ENCODE measurements at regions not wholly inside any gene's neighbourhood (a gene's known extent, or its start where the extent isn't known, plus 50 kb on each side); places are given as distances from the start of the nearest gene placed in this dataset.

DNA sequence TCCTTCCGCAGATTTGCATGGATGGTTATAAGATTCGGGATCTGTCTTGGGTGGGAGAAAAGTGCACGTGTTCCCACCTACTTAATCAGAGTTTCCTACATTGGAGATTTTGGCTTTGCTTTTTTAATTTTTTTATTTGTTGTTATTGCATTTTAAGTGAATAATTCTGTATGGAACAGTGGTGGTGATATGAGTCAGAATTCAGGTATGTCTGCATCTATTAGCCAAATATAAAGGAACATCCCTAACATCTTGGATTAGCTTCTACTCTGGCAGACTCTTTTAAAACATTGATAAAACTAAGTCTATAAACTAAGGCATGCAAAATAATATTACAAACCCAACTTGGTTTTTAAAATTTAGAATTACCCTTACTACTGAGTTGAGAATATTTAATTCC lies 659.8 kb upstream of the EPHA5 start:
- TF ChIP-seq POLR2A (IDR thresholded peaks at IDR 0.05; ENCODE audit: low read depth, low read length) (no peak), EZH2 (IDR thresholded peaks at IDR 0.05; ENCODE audit: borderline replicate concordance, low read depth, low read length, severe bottlenecking) (no peak), MYC (IDR thresholded peaks at IDR 0.05; ENCODE audit: low read depth, low read length) (no peak)
- TF ChIP-seq, protein P1, sequence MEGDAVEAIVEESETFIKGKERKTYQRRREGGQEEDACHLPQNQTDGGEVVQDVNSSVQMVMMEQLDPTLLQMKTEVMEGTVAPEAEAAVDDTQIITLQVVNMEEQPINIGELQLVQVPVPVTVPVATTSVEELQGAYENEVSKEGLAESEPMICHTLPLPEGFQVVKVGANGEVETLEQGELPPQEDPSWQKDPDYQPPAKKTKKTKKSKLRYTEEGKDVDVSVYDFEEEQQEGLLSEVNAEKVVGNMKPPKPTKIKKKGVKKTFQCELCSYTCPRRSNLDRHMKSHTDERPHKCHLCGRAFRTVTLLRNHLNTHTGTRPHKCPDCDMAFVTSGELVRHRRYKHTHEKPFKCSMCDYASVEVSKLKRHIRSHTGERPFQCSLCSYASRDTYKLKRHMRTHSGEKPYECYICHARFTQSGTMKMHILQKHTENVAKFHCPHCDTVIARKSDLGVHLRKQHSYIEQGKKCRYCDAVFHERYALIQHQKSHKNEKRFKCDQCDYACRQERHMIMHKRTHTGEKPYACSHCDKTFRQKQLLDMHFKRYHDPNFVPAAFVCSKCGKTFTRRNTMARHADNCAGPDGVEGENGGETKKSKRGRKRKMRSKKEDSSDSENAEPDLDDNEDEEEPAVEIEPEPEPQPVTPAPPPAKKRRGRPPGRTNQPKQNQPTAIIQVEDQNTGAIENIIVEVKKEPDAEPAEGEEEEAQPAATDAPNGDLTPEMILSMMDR (IDR thresholded peaks at IDR 0.05; ENCODE audit: extremely low read depth in 1 of 2, insufficient read depth in 1 of 2, low read depth in 1 of 2, low read length in 2 of 2), result no peak
- TF ChIP-seq, protein P2, sequence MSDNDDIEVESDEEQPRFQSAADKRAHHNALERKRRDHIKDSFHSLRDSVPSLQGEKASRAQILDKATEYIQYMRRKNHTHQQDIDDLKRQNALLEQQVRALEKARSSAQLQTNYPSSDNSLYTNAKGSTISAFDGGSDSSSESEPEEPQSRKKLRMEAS (IDR thresholded peaks at IDR 0.05; ENCODE audit: insufficient read depth, insufficient read length), result no peak

Data from endothelial cell of umbilical vein (primary cell).